GM12891 (cell line): ENCODE measurements at regions not wholly inside any gene's neighbourhood (a gene's known extent, or its start where the extent isn't known, plus 50 kb on each side); places are given as distances from the start of the nearest gene placed in this dataset.

Experiments
- PAX5 ChIP-seq: IDR thresholded peaks from 2 replicates; pipeline ENCODE4 v1.6.1; 2011; ENCODE audit warnings: low read length, moderate library complexity, mild to moderate bottlenecking; ENCODE audit not compliant: insufficient read depth, severe bottlenecking
- POLR2A ChIP-seq: IDR thresholded peaks from 2 replicates; pipeline ENCODE4 v1.6.1; 2011; ENCODE audit warnings: low read depth, low read length, control low read depth
- POLR2AphosphoS5 ChIP-seq: IDR thresholded peaks from 2 replicates; pipeline ENCODE4 v1.6.1; 2011; ENCODE audit warnings: low read depth, low read length, control low read depth
- POU2F2 ChIP-seq: IDR thresholded peaks from 2 replicates; pipeline ENCODE4 v1.6.1; 2011; ENCODE audit warnings: low read depth, mild to moderate bottlenecking, control low read depth, low read length, moderate library complexity
- SPI1 ChIP-seq: IDR thresholded peaks from 2 replicates; pipeline ENCODE4 v1.6.1; 2011; ENCODE audit warnings: low read depth, low read length, control low read depth
- TAF1 ChIP-seq: IDR thresholded peaks from 2 replicates; pipeline ENCODE4 v1.6.1; 2011; ENCODE audit warnings: low read depth, low read length, control low read depth

DNA sequence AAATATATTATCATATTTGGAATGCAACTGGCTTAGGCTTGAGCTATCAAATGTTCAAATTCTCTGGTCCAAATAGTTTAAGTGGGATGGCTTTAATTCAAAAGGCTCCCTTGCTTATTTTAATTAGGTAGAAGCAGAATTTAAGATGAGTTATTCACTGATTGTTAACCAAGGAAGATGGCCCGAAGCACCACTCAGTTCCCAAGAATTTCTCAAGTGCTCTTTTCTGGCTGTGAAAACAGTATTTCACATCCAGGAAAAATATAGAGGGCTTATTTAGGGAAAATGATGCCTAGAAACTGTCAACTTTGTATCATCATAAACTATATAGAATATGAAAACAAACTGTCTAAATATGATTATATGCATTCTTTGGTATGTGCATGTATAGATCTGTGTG is 246.5 kb upstream of the SFRP2 start:
- TF ChIP-seq POLR2A (no peak), POLR2AphosphoS5 (no peak), TAF1 (no peak), POU2F2 (no peak), SPI1 (no peak), PAX5 (no peak)
